ENCODE measurements at regions not wholly inside any gene's neighbourhood (a gene's known extent, or its start where the extent isn't known, plus 50 kb on each side); places are given as distances from the start of the nearest gene placed in this dataset.
"Not testable (repeated sequence)": the region's sequence is repeated elsewhere in the genome, so short reads cannot be mapped to it uniquely, and the experiment has no call there.

- no peak for DNase-seq
Measured at GRCh38 chrX:13474164-13474516, 95.3 kb upstream of the EGFL6 start.

GRCh38 chrX:13473442-13474163 is 95.8 kb upstream of the EGFL6 start:
- DNase-seq: no peak

- no peak for DNase-seq
Measured at GRCh38 chrX:13472975-13473374, 96.4 kb upstream of the EGFL6 start.

DNA sequence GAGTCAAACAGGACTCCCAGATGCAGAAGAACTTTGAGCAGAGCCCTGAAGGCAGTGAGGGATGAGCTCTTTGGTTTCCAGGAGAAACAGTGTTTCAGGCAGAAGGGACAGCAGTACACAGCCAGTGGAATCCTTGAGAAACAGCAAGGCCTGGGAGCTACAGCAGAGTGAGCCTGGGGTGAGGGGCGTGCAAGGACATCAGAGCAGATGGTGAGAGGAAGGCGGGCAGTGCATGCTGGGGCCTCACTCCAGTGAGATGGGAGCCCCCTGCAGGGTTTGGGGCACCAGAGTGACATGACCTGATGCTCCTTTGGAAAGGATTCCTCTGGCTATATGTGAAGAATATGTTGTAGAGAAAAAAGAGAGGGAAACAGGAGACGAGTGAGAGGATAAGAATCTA is 98.1 kb upstream of the EGFL6 start:
- DNase-seq: no peak

GRCh38 chrX:13470685-13470977 is 98.8 kb upstream of the EGFL6 start:
- DNase-seq: no peak

- no peak for DNase-seq
Measured at GRCh38 chrX:13469963-13470684, 99.3 kb upstream of the EGFL6 start.

DNA sequence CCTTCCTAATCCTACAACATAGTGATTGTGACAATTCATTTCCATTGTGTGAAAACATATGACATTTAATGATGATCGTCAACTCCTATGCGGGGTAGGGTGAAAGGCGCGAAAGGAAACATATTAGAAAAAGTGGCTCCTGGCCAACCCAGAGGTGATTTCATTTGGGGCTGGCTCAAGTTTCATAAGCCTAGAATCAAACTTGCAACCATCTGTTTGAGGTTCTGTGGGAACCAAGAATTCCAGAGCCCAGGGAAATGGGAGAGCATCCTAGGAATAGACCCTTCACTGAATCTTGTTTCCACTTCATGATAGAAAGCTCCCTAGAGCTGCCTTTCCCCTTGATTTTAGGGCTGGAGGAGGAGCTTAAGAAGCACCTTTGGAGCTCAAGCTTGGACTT is 101.3 kb upstream of the EGFL6 start:
- no peak for DNase-seq

DNA sequence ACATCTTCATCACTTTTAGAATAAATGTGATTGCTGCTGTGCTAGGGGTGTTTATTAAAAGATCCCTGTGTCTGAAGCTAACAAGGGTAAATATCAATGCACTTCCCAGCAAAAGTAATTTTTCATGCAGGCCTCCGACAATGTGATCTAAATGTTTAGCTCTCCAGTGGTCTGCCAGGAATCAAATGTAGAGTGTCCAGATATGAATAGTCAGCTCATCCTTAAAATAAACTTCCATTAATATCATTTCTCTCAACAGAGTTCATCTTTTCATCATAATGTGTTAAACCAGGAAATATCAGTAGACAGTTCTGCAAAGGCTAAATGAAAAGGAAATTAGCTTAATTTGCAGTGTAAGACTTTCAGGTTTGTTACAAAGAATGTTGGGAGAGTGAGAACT is 102.2 kb upstream of the EGFL6 start:
- DNase-seq: no peak

GRCh38 chrX:13464599-13465275 is 104.7 kb upstream of the EGFL6 start:
- DNase-seq: no peak

DNA sequence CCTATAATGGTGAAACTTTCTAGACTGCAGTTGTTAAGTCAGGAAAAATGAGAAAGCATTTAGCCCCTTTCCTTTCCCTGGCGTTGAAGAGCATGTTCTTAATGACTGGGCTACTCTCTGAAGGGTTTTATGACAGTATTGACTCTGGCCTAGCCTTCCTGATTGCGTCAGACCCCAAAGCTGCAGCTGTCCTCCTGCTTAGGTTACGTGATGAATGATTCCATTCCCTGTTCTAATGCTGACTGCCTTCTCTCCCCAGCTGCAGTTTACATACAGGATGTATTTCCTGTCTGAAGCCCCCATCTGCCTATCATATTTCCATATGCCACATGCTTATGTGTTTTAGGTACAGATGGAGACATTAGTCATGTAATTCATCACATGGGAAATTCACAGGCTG is 105.8 kb upstream of the EGFL6 start:
- no peak for DNase-seq

- DNase-seq: no peak
Measured at GRCh38 chrX:13452283-13452682, 117.1 kb upstream of the EGFL6 start.

DNA sequence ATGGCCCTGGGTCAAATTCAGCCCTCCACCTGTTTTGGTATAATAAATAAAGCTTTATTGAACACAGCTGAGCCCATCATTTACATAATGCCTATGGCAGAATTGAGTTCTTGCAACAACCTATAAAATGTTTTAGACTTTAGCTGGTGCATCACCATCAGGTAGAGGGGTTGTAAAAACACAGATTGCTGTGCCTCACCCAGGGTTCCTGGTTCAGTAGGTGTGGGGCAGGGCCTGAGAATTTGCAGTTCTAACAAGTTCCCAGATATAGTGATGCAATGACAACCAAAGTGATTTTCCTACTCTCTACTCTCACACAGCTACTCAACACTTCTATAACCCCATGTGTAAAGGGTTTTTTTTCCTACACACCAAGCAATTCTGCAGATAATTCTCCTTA is 120.0 kb upstream of the EGFL6 start:
- DNase-seq: no peak

DNA sequence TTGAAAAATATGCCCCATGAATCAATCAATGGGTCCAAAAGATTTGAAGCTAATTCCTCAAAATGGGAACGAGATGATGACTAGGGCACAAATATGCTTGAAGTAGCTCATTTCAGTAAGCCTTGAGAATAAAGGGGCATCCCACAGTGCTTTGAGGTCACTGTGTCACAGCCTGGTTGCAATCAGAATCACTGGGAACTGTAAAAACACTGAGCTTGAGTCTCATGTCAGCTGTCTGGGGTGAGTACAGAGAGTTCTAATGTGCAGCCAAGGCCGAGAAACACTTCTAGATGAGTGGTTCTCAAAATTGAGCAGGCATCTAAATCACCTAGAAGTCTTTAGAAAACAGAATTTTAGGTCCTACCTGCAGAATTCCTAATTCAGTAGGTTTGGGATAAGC is 120.5 kb upstream of the EGFL6 start:
- DNase-seq: no peak

DNA sequence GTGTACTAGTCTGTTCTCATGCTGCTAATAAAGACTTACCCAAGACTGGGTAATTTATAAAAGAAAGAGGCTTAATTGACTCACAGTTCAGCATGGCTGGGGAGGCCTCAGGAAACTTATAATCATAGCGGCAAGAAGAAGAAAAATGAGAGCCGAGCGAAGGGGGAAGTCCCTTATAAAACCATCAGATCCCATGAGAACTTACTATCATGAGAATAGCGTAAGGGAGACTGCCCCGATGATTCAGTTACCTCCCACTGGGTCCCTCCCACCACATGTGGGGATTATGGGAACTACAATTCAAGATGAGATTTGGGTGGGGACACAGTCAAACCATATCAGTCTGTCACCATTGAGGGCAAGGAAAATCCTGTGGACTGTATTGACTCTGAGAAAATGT is 121.8 kb upstream of the ATXN3L start:
- DNase-seq: not testable (repeated sequence)

DNA sequence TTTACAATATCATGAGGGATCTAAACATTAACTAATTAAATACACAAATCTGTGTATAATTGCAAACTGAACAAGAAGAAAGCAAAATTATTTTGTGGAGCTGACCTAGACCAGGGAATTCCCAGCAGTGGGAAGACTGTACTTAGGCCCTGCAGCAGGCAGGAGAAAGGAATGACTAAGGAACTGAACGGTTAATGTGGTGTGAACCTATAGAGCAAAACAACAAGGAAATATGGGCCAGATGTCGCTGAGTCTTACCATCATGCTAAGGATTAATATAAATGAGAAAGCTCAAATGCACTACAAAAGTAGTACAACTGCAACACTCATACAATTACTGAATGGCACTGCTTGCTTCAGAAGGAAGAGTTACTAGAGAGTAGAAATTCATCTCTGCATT is 120.3 kb upstream of the ATXN3L start:
- DNase-seq: no peak

GRCh38 chrX:13433298-13433605 is 113.4 kb upstream of the ATXN3L start:
- DNase-seq: no peak

GRCh38 chrX:13432414-13433297 is 112.8 kb upstream of the ATXN3L start:
- no peak for DNase-seq

- DNase-seq: no peak
Measured at GRCh38 chrX:13430136-13430827, 110.4 kb upstream of the ATXN3L start.

GRCh38 chrX:13428053-13428786 is 108.4 kb upstream of the ATXN3L start:
- DNase-seq: no peak

DNA sequence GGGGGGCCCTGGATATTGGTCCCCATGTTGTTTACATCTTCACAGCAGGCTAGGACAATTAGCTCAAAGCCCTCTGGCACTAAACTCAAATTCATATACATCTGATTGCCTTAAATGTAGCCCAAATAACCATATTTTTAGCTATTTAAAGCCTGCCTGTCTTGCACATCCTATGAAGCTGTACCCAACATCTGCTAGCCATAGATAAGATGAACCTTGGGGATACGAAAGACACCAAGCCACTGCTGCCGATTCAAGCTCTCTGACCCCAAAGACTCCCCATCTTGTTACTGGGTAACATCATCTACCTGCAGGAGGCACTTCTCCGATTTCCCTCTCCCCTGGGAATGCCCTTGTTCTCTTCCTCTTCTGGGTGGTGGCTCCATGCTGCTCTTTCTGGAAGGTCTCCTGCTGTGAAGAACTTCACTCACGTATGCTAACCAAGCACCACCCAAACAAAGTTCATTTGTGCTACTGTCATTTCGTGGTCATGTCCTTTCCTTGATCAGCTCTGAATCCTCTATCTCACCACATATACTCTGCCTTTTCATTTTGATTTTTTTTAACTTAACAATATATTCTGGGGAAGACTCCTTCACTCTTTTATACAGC is 107.7 kb upstream of the ATXN3L start:
- DNase-seq: no peak

- DNase-seq: no peak
Measured at GRCh38 chrX:13420545-13421183, 100.8 kb upstream of the ATXN3L start.

All from stimulated activated naive CD4-positive, alpha-beta T cell treated with Interleukin-2 at 50 U/mL for 16 hours (primary cell).